Embryonic facial prominence (tissue), 1 donor: ENCODE measurements at regions not wholly inside any gene's neighbourhood (a gene's known extent, or its start where the extent isn't known, plus 50 kb on each side); places are given as distances from the start of the nearest gene placed in this dataset.
"Not testable (repeated sequence)": the region's sequence is repeated elsewhere in the genome, so short reads cannot be mapped to it uniquely, and the experiment has no call there.

ENCODE experiments used
- DNase-seq: peaks from one replicate; pipeline ENCODE4 v3.0.0-alpha.2; 2016; ENCODE audit errors: extremely low spot score

DNA sequence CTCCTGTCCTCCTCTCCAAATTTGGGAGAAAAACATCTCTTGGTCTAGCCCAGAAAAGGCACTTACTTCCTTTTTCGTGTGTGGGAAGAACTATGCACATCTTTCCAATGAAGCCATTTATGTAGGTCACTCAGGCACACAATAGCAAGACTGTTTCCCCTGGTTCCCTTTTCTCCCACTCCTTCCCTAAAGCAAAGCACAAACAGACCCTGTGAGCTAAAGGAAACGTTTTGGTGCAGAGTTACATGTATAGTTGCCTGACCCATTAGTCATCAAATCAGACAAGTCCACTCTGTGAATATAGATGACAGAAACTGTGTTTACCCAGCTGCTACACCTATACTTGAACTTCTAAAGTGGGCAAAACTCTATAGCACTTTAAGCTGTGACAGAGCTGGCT lies 474.6 kb downstream of the COL12A1 start:
- DNase-seq: no peak

DNA sequence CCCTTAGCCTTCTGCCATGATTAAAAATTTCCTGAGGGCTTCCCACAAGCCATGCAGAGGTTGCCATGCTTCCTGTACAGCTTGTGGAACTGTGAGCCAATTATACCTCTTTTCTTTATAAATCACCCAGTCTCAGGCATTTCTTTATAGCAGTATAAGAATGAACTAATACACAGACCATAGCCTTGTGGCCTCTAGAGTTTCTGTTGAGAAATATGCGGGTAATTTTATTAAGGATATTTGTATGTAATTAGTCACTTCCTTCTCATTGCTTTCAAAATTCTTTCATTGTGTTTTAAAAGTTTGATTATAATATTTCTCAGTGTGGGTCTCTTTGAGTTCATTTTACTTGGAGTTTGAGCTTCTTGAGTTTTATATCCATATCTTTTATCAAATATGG lies 484.9 kb downstream of the COL12A1 start:
- DNase-seq: no peak

DNA sequence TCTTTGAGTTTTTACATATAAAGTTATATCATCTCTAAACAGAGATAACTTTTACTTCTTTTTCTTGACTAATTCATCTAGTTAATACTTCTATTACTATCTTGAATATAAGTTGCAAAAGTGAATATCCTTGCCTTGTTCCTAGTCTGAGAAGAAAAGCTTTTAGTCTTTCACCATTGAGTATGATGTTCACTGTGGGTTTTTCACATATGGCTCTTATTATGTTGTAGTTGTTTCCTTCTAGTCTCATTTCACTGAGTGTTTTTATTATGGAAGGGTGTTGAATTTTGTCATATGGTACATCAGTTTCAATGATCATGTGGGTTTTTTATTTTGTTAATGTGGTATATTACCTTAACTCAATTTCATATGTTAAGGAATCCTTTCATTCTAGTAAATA lies 488.3 kb downstream of the COL12A1 start:
- DNase-seq: no peak

DNA sequence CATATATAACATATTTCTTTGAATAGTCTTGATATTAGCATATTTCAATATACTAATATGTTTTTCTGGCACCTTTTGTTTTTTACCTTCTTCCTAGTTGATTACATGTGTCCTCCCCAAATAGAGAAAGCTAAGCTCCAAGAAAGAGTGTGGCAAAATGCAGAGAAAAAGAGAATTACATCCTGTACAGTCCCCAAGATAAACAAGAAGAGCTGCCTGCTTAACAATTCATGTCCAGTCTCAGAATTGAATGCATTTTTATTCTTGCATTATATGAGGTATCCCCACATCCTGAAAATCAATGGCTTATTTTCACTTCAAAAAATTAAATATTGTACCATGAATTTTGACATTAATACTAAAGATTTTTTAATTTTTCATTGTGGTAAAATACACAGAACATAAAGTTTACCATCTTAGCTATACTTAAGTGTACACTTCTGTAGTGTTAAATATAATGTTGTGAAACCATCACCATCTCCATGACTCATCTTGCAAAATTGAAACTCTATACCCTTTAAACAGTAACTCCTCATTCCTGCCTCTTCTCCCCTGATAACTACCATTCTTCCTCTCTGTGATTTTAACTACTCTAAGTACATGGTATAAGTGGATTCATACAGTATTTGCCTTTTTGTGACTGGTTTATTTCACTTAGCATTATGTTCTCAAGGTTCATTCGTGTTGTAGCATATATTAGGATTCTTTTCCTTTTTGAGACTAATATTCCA lies 490.3 kb downstream of the COL12A1 start:
- no peak for DNase-seq

DNA sequence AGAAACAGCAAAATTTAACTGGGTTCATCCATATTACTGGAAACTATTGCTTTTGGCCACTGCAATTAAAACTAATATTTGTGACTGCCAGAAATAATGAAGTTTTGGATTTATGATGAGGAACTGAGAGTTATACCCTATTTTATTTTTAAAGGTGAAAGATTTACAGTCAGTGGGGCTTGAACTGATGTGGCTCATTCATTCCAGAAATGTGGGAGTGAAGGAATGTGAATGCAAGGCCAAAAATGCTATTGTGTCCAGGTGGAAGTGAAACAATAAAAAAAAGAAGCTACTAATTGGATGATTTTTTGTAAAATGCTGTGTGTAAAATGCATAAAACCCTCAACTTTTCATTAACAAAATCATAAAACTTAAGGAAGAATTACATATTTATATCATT lies 491.9 kb downstream of the COL12A1 start:
- no peak for DNase-seq

DNA sequence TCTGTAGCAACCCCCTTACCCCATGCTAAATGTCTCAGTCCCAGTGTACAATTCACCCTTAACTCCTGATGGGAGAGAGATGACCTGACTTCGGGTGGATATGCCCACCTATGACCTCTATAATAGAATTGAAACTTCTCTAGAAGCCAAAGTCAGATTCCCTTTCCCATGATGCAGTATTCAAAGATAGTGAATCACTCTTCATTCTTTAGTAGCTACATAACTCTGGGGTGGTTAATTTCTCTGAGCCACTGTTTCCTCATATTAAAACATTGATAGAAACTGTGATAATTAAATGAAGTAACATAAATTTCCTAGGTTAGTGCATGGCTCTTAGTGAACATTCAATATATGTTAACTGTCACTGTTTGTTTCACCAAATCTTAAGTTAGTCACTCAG lies 500.4 kb downstream of the COL12A1 start:
- no peak for DNase-seq

DNA sequence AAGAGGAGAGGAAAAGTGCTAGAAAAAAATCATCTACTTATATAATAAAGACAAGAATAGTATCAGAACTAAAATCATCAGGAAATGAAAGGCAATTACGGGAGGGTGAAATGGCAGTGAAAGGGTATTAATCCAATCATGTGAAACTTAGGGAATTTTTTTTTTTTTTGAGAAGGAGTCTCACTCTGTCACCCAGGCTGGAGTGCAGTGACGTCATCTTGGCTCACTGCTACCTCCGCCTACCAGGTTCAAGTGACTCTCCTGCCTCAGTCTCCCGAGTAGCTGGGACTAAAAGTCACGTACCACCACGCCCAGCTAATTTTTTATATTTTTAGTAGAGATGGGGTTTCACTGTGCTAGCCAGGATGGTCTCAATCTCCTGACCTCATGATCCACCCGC lies 501.3 kb downstream of the COL12A1 start:
- DNase-seq: not testable (repeated sequence)

DNA sequence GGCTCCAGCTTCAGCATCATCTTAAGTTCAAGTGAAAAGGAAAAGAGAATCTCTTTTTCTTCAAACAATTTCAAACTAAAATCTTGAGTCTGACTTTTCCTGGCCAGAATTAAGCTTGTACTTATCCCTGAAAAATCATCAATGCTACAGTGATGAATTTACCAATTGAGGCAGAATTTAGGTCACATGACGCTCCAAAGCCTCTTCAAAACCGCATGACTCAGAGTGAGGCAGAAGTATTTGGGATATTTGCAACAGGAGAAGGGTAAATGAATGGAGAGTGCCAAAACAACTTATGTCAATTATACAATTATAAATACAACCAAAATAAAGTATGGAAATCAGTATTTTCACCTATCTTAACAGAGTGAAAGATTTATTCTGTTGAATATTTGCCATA lies 515.5 kb downstream of the COL12A1 start:
- DNase-seq: no peak

DNA sequence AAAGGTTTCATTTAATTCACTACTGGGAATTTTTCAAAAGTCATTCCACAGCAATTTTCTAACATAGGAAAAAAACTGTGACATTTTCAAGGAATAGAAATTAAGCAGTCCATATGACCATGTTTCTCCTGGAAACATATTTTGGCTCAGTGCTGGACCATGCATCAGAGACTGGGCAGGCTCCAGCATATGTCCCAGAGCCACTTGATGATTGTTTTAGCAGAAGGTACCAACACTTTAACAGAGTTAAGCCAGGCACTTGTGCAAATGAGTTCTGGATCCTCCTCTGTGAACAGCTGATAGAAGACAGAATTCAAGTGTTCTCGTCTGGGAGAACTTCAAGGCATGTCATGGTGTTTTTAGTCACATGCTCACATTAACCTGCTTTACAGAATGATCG lies 516.3 kb downstream of the COL12A1 start:
- no peak for DNase-seq

DNA sequence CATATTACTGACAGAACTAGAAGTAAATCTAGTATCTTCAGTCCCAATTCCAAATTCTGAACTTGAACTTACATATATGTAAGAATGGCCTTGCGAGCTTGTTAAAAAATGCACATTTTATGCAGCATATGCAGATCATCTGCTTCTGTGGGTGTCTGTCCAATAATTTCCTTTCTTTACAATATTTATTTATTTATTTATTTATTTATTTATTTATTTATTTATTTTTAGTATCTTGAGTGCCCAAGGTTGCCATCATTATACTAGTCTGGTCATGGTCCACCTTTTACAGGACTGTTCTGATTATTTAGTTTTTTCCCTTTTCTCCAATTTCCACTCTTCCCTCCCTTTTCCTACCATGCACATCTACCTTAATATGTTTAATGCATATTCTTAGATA lies 528.4 kb downstream of the COL12A1 start:
- no peak for DNase-seq

DNA sequence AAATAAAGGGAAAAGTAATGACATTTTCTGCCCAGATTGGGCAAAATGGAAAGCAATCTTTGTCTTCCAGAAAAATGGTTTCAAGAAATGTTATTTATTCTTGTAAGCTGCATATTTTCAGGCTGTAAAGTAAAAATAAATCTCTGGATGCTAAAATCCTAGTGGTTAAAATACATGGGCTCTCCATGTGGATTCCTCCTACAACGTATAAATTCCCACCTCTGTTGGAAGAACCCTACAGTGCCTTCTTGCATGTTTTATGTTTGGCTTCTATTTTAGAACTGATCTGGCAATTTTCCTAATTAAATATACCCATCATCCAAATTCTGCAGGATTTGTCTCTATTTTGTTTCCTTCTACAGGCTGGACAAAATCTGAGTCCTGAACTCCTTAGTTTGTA lies 528.9 kb downstream of the COL12A1 start:
- DNase-seq: no peak

DNA sequence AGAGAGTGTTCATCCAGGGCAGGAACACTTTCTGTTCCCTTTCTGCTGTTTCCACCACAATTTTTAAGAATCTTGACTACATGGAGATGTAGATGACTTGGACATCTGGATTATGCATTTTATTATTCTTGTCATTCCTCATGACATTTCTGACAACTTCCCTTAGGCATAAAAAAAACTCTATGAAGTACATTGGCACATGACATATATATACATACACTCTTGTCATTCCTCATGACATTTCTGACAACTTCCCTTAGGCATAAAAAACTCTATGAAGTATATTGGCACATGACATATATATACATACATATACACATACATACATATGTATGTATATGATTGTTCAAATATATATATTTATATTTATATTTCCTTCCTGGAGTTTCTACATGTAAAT lies 531.5 kb downstream of the COL12A1 start:
- no peak for DNase-seq

DNA sequence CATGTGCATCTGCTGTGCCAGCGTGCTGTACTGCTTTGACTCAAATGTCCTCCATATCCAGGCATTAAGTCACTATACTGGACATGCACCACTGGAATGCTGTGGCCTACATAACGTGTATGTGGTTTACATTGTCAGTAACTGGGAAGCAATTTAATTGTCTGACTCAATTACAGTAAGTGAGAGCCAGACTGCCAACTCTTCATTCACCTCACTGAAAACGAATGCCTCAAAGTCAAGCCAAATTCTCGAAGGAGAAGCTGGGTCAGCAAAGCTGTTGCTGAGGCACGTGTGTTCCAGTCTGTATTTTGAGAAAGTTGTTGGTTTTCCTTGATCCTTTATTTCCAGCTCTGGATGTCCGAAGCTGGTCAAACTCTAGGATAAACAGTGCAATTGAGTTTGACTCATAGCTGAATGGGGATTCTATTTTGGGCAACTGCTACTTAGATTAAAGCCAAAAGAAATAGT lies 534.3 kb downstream of the COL12A1 start:
- peak; percentile 30 for DNase-seq

DNA sequence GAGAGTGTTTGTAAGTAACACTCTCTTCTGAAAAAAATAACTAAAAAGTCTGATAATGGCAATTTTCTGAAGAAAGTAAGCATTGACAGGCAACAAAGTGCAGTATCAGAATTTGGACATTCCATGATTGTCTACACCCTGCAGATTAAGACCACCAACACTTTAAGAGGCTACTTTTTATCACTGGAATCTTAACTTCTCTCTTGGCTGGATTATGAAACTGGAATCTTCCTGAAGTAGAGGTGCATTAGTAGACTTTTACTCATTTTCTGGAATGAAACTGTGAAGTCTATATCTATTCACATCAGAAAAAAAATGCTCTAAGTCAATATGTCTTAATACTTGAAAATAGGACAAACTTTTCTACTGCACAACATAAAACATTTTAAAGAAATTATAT lies 547.5 kb downstream of the COL12A1 start:
- no peak for DNase-seq

DNA sequence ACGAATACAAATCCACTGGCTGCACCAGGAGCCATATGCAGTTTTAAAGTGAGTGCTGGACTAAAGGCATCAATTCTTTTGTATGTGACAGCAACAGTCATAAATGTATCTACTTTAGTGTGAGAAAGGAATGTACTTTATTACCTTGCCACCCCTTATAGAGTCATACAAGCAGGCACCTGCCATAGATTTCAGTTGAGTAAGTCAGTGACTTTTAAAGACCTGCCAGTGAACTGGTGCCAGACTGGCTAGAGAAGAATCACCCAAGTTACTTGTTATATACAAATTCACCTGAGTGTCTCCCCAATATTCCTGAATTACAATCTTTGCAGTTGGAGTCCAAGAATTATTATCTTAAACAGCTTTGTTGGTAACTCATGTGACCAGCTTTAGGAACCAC lies 547.9 kb downstream of the COL12A1 start:
- no peak for DNase-seq

DNA sequence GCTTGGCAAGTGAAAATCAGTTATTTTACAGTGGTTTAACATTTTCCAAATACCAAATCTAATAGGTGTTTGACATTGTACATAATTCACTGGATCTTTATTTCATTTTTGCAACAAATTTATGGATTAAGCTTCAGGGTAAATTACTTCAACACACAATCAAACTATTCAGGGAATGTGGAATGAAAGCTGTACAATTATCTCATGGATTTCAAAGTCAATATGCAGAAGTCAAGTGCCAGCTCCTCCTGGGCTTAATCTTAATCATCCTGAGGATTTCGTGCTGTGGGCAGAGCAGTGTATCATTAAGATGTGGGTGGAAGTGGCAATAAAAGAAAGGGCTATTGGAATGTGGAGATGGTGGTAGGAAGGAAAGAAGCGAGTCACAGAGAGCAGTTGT lies 548.8 kb downstream of the COL12A1 start:
- no peak for DNase-seq

DNA sequence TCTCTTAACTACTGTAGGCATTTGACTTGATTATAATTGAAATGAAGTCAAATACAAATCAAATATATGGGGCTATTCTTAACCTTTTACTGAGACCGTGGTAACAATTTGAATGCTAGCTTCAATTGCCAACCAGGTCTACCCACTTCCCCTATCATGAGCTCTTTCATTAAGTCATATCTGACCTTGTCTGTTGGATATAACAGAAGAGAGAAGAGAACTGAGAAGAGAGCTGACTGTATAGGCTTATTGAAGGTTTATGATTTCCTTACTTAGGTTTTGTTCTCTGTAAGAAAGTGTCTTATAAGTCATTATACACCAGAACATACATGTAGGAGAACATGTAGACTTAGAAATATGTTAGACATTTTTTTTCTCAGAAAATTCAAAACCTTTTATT lies 549.4 kb downstream of the COL12A1 start:
- no peak for DNase-seq

DNA sequence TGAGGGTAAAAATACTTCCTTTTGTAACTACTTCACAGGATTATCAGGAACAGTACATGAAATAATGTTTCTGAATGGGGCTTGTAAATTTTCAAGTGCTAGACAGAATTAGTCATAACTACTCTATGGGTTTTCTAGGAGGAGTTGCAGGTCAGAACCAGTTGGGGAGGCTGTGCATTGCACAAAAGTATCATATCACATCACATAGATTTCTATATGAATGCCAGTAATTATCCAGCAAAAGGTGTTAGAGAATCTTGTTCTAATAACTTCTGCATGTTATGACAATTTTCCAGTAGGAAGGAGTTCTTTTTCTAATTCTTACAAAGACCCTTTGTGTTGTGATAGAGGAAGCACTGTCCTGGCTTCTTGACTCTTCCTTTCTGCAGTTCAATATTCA lies 551.6 kb downstream of the COL12A1 start:
- no peak for DNase-seq

DNA sequence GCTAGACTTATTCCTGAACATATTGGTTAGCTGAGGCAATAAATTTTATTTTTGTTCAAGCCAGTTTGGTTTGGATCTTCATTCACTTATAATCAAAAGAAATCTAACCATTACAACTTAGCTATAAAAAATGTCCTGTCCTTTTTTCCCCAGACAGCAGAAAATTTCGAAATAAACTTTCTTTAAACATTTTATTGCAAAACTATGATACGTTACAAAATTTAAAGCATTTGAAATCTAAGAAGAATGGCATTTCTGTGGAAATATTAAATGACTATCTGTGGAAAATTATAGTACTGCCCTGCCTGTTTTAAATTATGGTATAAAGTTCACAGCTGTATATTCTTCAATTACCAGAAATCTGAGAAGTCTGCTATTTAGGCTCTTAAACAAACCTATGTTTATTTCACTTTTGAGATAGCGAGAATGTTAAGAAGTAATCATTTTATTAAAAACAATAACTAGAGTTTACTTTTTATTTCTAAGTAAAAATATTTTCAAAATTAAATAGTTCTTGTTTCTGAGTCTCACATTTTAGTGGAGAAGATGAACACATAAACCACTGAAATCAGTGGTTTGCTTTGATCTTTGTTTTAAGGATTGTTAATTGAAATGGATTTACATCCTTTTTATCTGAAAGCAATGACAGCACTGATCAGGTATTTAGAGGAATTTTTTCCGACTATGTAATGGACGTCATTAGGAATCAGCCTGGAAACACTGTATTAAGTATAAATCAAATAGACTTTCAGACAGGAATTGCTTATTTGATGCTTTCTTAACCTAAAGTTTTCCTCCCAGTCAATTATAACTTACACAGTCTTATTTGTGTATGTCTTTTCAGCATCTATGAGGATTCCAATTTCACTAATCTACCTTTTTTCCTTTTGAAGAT lies 553.7 kb downstream of the COL12A1 start:
- no peak for DNase-seq

DNA sequence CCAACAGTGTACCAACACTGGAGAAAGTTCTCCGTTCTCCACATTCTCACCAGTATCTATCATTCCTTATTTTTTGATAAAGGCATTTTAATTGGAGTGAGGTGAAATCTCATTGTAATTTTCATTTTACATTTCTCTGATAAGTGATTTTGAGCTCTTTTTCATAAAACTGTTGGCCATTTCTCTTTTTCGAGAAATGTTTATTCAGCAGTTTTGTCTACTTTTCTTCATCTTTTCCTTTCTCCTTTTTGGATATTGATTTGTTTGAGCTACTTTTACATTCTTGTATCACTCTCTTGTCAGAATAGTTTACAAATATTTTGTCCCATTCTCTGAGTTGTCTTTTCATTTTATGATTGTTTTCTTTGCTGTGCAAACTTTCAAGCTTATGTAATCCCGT lies 555.2 kb downstream of the COL12A1 start:
- no peak for DNase-seq

DNA sequence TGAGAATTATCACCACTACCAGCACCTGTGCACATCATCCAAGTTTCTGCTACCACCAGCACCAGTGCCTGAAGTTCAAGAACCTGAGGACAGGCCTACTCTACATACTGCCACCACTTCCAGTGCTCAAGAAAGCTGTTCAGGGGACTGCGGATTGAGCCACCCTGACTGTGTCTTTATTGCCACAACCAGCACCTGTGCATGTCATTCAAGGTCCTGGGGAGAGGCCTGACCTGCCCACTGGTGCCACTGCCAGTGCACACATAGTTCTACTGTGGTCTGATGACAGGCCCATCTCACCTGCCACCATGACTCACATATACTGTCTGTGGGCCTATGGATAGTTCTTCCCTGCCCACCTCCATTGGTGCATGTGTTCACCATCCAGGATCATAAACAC lies 559.4 kb downstream of the COL12A1 start:
- no peak for DNase-seq

DNA sequence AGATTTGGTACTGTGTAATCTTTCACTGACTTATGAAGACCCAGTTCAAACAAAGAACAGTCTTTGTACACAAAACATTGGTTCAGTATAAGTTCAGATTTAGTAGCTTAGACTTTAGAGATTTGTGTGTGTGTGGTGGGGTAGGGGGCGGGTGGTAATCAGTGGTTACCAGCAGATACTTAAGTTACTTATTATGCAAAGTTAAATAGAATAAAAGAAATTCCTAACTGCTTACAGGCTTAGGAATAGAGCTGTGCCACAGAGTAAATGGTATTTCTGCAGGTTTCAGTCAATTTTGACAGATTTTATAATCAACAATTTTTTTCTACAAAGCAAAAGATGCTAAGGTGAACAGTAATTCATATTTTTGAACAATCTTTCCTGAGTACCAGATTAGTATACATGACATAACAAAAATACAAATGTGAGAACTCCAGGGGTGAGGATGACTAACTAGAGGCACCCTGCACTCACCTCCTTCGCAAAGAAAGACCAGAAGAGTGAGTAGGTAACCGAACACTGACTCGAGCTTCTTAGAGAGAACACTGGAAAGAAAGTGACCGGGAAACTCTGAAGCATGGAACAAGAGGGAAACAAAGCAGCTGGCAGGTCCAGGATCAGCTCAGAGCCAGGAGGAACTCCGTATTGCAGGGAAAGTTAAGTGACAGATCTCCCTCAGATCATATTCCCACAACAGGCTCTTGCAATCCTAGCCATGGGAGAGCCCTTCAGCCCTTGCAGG lies 560.6 kb downstream of the COL12A1 start:
- no peak for DNase-seq
